SK-N-DZ (cell line): ENCODE measurements at regions not wholly inside any gene's neighbourhood (a gene's known extent, or its start where the extent isn't known, plus 50 kb on each side); places are given as distances from the start of the nearest gene placed in this dataset.
A peak's percentile ranks its signal among the peaks of the same experiment; 100 is the strongest.

Experiments used
- DNase-seq: peaks from one replicate; pipeline ENCODE4 v3.0.0-alpha.2; 2015; ENCODE audit warnings: low spot score

GRCh38 chr2:62566847-62567246 is 60.9 kb upstream of the TMEM17 start:
- no peak for DNase-seq

- no peak for DNase-seq
These were observed 59.4 kb upstream of the TMEM17 start for GRCh38 chr2:62565309-62565908.

- DNase-seq: peak; percentile 49
These were observed 58.6 kb upstream of the TMEM17 start for GRCh38 chr2:62564380-62565137.

GRCh38 chr2:62561586-62561985 is 55.6 kb upstream of the TMEM17 start:
- no peak for DNase-seq

GRCh38 chr2:62559582-62559981 is 53.6 kb upstream of the TMEM17 start:
- DNase-seq: no peak

- no peak for DNase-seq
These were observed 52.7 kb upstream of the TMEM17 start for GRCh38 chr2:62558743-62559142.

- no peak for DNase-seq
These were observed 50.1 kb upstream of the TMEM17 start for GRCh38 chr2:62556086-62556485.
